HL-60 (cell line): ENCODE measurements at regions not wholly inside any gene's neighbourhood (a gene's known extent, or its start where the extent isn't known, plus 50 kb on each side); places are given as distances from the start of the nearest gene placed in this dataset.

Source experiments
- GABPA ChIP-seq: IDR thresholded peaks from 2 replicates; pipeline ENCODE4 v1.6.1; 2012; ENCODE audit warnings: low read depth
- TF ChIP-seq, protein P1 (sequence below): IDR thresholded peaks from one replicate; pipeline ENCODE4 v1.5.1; 2011; ENCODE audit warnings: low read length, control low read depth, inconsistent platforms; ENCODE audit not compliant: insufficient read depth

GRCh38 chr10:78955206-78955605, 113.6 kb upstream of the ZMIZ1 start:
- TF ChIP-seq, protein P1, sequence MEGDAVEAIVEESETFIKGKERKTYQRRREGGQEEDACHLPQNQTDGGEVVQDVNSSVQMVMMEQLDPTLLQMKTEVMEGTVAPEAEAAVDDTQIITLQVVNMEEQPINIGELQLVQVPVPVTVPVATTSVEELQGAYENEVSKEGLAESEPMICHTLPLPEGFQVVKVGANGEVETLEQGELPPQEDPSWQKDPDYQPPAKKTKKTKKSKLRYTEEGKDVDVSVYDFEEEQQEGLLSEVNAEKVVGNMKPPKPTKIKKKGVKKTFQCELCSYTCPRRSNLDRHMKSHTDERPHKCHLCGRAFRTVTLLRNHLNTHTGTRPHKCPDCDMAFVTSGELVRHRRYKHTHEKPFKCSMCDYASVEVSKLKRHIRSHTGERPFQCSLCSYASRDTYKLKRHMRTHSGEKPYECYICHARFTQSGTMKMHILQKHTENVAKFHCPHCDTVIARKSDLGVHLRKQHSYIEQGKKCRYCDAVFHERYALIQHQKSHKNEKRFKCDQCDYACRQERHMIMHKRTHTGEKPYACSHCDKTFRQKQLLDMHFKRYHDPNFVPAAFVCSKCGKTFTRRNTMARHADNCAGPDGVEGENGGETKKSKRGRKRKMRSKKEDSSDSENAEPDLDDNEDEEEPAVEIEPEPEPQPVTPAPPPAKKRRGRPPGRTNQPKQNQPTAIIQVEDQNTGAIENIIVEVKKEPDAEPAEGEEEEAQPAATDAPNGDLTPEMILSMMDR: no peak
- TF ChIP-seq GABPA: no peak
